ENCODE measurements at regions not wholly inside any gene's neighbourhood (a gene's known extent, or its start where the extent isn't known, plus 50 kb on each side); places are given as distances from the start of the nearest gene placed in this dataset.

- FAIRE-seq (no peak), DNase-seq (ENCODE audit: low read depth in 1 of 2, low spot score in 2 of 2) (peak in 1 of 2 experiments; percentile 15)
- H4K5ac ChIP-seq (ENCODE audit: insufficient read length, low read depth, low read length) = no peak overlapping the region
- TF ChIP-seq ASH2L (IDR thresholded peaks at IDR 0.05; ENCODE audit: low read length) = no peak
- peak in 2 of 3 experiments; percentile 19 to 32; a peak in 2 of 4 replicates for TF ChIP-seq CTCF (IDR thresholded peaks at IDR 0.05; ENCODE audit: control extremely low read depth in 1 of 3, insufficient read depth in 1 of 3, low read depth in 1 of 3, low read length in 3 of 3)
- TF ChIP-seq CHD2 (IDR thresholded peaks at IDR 0.05; ENCODE audit: low read length) = 0 out of 2 replicates have a peak, but pooled peaks have one; percentile 17
- TF ChIP-seq NANOG (IDR thresholded peaks at IDR 0.05; ENCODE audit: insufficient read depth, low read depth, low read length, poor library complexity, severe bottlenecking) = peak; percentile 76
- peak; percentile 55 to 66 for TF ChIP-seq RAD21 (IDR thresholded peaks at IDR 0.05 in 1 of 2, conservative IDR thresholded peaks at IDR 0.05 in 1 of 2; ENCODE audit: low read depth in 2 of 2, low read length in 2 of 2)
- H4K20me1 ChIP-seq (replicated peaks in 1 of 2; ENCODE audit: control insufficient read depth in 1 of 2, insufficient read depth in 2 of 2, low read length in 2 of 2) = no peaks in the 10 kb centered on the region
- H3K4me3 ChIP-seq (ENCODE audit: extremely low read depth in 1 of 4, insufficient read depth in 2 of 4, low read depth in 3 of 4, low read length in 4 of 4) = no peak overlapping the region
- no peaks in the 10 kb centered on the region for H3K23me2 ChIP-seq (ENCODE audit: low read depth, low read length)
- H2BK120ac ChIP-seq (replicated peaks; ENCODE audit: low read depth, low read length) = no peak overlapping the region
- no peak overlapping the region for H4K8ac ChIP-seq (ENCODE audit: extremely low read depth, insufficient read depth, low read length)
- no peak overlapping the region for H3K23ac ChIP-seq (ENCODE audit: insufficient read length)
- H3K79me2 ChIP-seq (ENCODE audit: control insufficient read depth in 1 of 2, insufficient read depth in 2 of 2, low read length in 2 of 2) = no peaks in the 10 kb centered on the region
- no peak overlapping the region for H2BK12ac ChIP-seq (ENCODE audit: low read depth, low read length)
- H3K4me1 ChIP-seq (replicated peaks in 1 of 4; ENCODE audit: control insufficient read depth in 3 of 4, insufficient read depth in 4 of 4, low read length in 3 of 4) = peaks cover 0 to 13% (median 3%) of the 10 kb centered on the region in 4 experiments; a peak in 5 of 7 replicates
- no peak overlapping the region for H3K4ac ChIP-seq (replicated peaks; ENCODE audit: insufficient read length, low read depth, low read length)
- H2AFZ ChIP-seq (ENCODE audit: low read length) = no peak overlapping the region
- ChIA-PET POLR2A (ENCODE audit: partially characterized antibody) (interaction anchor here (1.2 kb wide), 1 partner anchor 109 kb away, joined by 4 read pairs; no protein-coding TSS in a partner anchor), CTCF (ENCODE audit: partially characterized antibody) (interaction anchor here (0.6 to 6.0 kb wide), 13 partner anchors 12 to 150 kb away, joined by 3 to 33 read pairs (median 5); partner anchors contain the start of gene UNC5CL)
- no peaks in the 10 kb centered on the region for H3K79me1 ChIP-seq (ENCODE audit: low read depth, low read length)
- no peak overlapping the region; the same call in 1 of the 2 replicates for H2BK15ac ChIP-seq (ENCODE audit: low read length)
- H3K4me2 ChIP-seq (ENCODE audit: insufficient read depth in 1 of 2, low read depth in 2 of 2, low read length in 2 of 2) = no peak overlapping the region
- no peak overlapping the region for H3K27ac ChIP-seq (ENCODE audit: low read depth, low read length)
- H3K9ac ChIP-seq (replicated peaks in 1 of 4; ENCODE audit: extremely low read depth in 1 of 4, low read depth in 3 of 4, low read length in 3 of 4) = no peak overlapping the region
- H3K56ac ChIP-seq (replicated peaks; ENCODE audit: insufficient read length, low read depth, low read length) = no peak overlapping the region
- no peaks in the 10 kb centered on the region for H3K36me3 ChIP-seq (ENCODE audit: control insufficient read depth in 2 of 4, insufficient read depth in 4 of 4, low read length in 3 of 4)
- H2BK5ac ChIP-seq (ENCODE audit: low read depth, low read length) = no peak overlapping the region
- H2AK5ac ChIP-seq (ENCODE audit: low read depth, low read length) = peak overlapping the region; percentile 61; the same call in 1 of the 2 replicates
- no peak overlapping the region for H4K91ac ChIP-seq (replicated peaks; ENCODE audit: insufficient read length, low read length)
- WGBS, 2 experiments (ENCODE audit: extremely low coverage in 1 of 2, insufficient coverage in 1 of 2, insufficient read length in 1 of 2, insufficient replicate concordance in 2 of 2, low coverage in 1 of 2, low lambda C conversion rate in 2 of 2, missing lambda C conversion rate in 1 of 2) = 72% methylated on average over 5 of the region's 5 CpGs; no CpG with 5 or more reads in 1 of the 2 experiments
- H2BK20ac ChIP-seq (ENCODE audit: low read length) = no peak overlapping the region
- no peak overlapping the region for H3K14ac ChIP-seq (ENCODE audit: insufficient read length)
- no peak overlapping the region for H3K18ac ChIP-seq (ENCODE audit: extremely low read depth, low read length)
- peaks cover 0 to 5% (median 0%) of the 10 kb centered on the region in 4 experiments; a peak in 1 of 7 replicates for H3K27me3 ChIP-seq (replicated peaks in 1 of 4; ENCODE audit: control insufficient read depth in 3 of 4, extremely low read depth in 1 of 4, insufficient read depth in 3 of 4, low read length in 3 of 4)
- H3K9me3 ChIP-seq (ENCODE audit: insufficient read depth in 2 of 2, low read depth in 1 of 2, low read length in 1 of 2) = no peaks in the 10 kb centered on the region
Measured at GRCh38 chr6:40918040-40918651, 120.9 kb downstream of the UNC5CL start.
